GM12878 (cell line): ENCODE measurements at regions not wholly inside any gene's neighbourhood (a gene's known extent, or its start where the extent isn't known, plus 50 kb on each side); places are given as distances from the start of the nearest gene placed in this dataset.

Source experiments
- ATAC-seq: fragments of 200-7000 bp; cut with Tn5 transposase; 3 replicates; pipeline ENCODE4 v1.9.1; 2020; ENCODE audit warnings: mild to moderate bottlenecking, moderate library complexity
- BruUV-seq: library from RNA; stranded (reverse); fragments of 400-500 nt; replicated peaks from 2 replicates; lab custom pipeline; 2021; lab: Mats Ljungman, UMichigan
- CTCF ChIA-PET: fragments of 300-600 bp; sonication (Branson Sonifier 250); formaldehyde crosslinking; extraction: SDS; loops from one replicate; lab custom pipeline; 2021; ENCODE audit warnings: inconsistent platforms; lab: Yijun Ruan, JAX
- POLR2A ChIA-PET: fragments of 350-600 bp; formaldehyde crosslinking; extraction: SDS; loops from one replicate; lab custom pipeline; 2021; ENCODE audit warnings: inconsistent platforms; lab: Charles Lee
- RAD21 ChIA-PET: fragments of 300-600 bp; sonication (Branson Sonifier 250); formaldehyde crosslinking; loops from one replicate; lab custom pipeline; 2023; ENCODE audit warnings: antibody characterized with exemption; ENCODE audit not compliant: unreplicated experiment; lab: Charles Lee
- SMC1A ChIA-PET: fragments of 300-600 bp; sonication (Branson Sonifier 250); formaldehyde crosslinking; loops from one replicate; lab custom pipeline; 2023; ENCODE audit not compliant: unreplicated experiment, uncharacterized antibody; lab: Charles Lee
- DNase-seq: peaks from one replicate; pipeline ENCODE4 v3.0.0-alpha.2; 2011; ENCODE audit warnings: low read depth, low spot score
- FAIRE-seq: peaks from 3 replicates; lab custom pipeline; 2011; peaks lifted over from hg19 to GRCh38; lab: Jason Lieb, UNC
- H2AFZ ChIP-seq: 2 replicates; pipeline ENCODE4 v1.6.0; 2011; ENCODE audit warnings: low read depth, low read length, control low read depth; ENCODE audit not compliant: control insufficient read depth
- H3K27ac ChIP-seq: 2 replicates; pipeline ENCODE4 v1.5.1; 2011; ENCODE audit warnings: control low read depth; ENCODE audit not compliant: control insufficient read depth, insufficient read depth
- H3K27me3 ChIP-seq, 2 experiments: replicated peaks in 1 of 2; 2 replicates each; pipeline versions ENCODE4 v1.6.0 to v1.6.1; 2011; ENCODE audit warnings: low read length in 1 of 2; ENCODE audit not compliant: control insufficient read depth in 2 of 2, insufficient read depth in 2 of 2
- H3K36me3 ChIP-seq, 2 experiments: 2 replicates each; pipeline ENCODE4 v1.5.1; 2011; ENCODE audit warnings: low read length in 1 of 2; ENCODE audit not compliant: control insufficient read depth in 2 of 2, insufficient read depth in 2 of 2
- H3K4me1 ChIP-seq: 2 replicates; pipeline ENCODE4 v1.6.1; 2011; ENCODE audit warnings: mild to moderate bottlenecking, low read length, moderate library complexity, mixed read lengths; ENCODE audit not compliant: control insufficient read depth, insufficient read depth
- H3K4me2 ChIP-seq: 2 replicates; pipeline ENCODE4 v1.6.0; 2011; ENCODE audit warnings: control low read depth; ENCODE audit not compliant: control insufficient read depth, insufficient read depth
- H3K4me3 ChIP-seq: fragments of 200-600 bp; sonication (generic); 2 replicates; pipeline ENCODE4 v1.5.1; 2016
- H3K79me2 ChIP-seq: 2 replicates; pipeline ENCODE4 v1.6.0; 2011; ENCODE audit warnings: low read length; ENCODE audit not compliant: control insufficient read depth, insufficient read depth
- H3K9ac ChIP-seq: 2 replicates; pipeline ENCODE4 v1.8.0; 2011; ENCODE audit warnings: low read length, control low read depth, mixed read lengths; ENCODE audit not compliant: control insufficient read depth, insufficient read depth
- H3K9me3 ChIP-seq: replicated peaks from 3 replicates; pipeline ENCODE4 v1.5.1; 2011; ENCODE audit warnings: mild to moderate bottlenecking, low read length; ENCODE audit not compliant: control insufficient read depth, insufficient read depth
- H4K20me1 ChIP-seq: 2 replicates; pipeline ENCODE4 v1.6.0; 2011; ENCODE audit not compliant: control insufficient read depth, insufficient read depth
- MEF2A ChIP-seq: IDR thresholded peaks from 2 replicates; pipeline ENCODE4 v1.6.1; 2011; ENCODE audit warnings: low read depth, mild to moderate bottlenecking, low read length, moderate library complexity; ENCODE audit not compliant: insufficient read depth
- SPI1 ChIP-seq: IDR thresholded peaks from 2 replicates; pipeline ENCODE4 v1.6.1; 2011; ENCODE audit warnings: low read depth, mild to moderate bottlenecking, low read length, moderate library complexity, borderline replicate concordance; ENCODE audit not compliant: insufficient read depth
- ZBTB33 ChIP-seq: fragments of 450-650 bp; IDR thresholded peaks from 2 replicates; pipeline ENCODE4 v1.6.1; 2017; ENCODE audit warnings: mild to moderate bottlenecking
- WGBS: methylation state at CpG from one replicate; pipeline ENCODE4 v1.1.6; 2016; ENCODE audit warnings: low lambda C conversion rate; ENCODE audit not compliant: insufficient replicate concordance, insufficient coverage; ENCODE audit errors: missing lambda C conversion rate; 5-methylcytosine and 5-hydroxymethylcytosine counted together
- in situ Hi-C: fragments of 300-500 bp; cut with MboI; formaldehyde crosslinking; loops from 9 replicates; pipeline ENCODE4 v1.14.3; 2018; ENCODE audit warnings: mixed read lengths
- intact Hi-C: fragments of 100-400 bp; cut with micrococcal nuclease; formaldehyde crosslinking; loops from one replicate; pipeline ENCODE4 v1.14.2; 2022; ENCODE audit not compliant: unreplicated experiment

GRCh38 chr3:151985787-151986430 is 112.5 kb downstream of the SUCNR1 start:
- Histone ChIP-seq H3K4me1 (peaks cover 3% of the 10 kb centered on the region; the same call in 1 of the 2 replicates), H3K79me2 (no peaks in the 10 kb centered on the region), H3K27ac (no peak overlapping the region), H4K20me1 (no peaks in the 10 kb centered on the region), H2AFZ (no peak overlapping the region), H3K4me2 (no peak overlapping the region), H3K9ac (no peak overlapping the region)
- no peak for FAIRE-seq
- BruUV-seq, result no TSS peak
- 20% methylated on average over 2 of the region's 2 CpGs for WGBS
- intact Hi-C loops, result no loop called here
- in situ Hi-C loops, result no loop called here
- no peak for TF ChIP-seq MEF2A
- TF ChIP-seq SPI1, result peak; percentile 35; the same call in 1 of the 2 replicates
- TF ChIP-seq, all 136 proteins: peak for 1
- Histone ChIP-seq H3K36me3 (no peaks in the 10 kb centered on the region), H3K9me3 (no peaks in the 10 kb centered on the region), H3K27me3 (no peaks in the 10 kb centered on the region), H3K4me3 (no peak overlapping the region)
- SMC1A ChIA-PET, result interaction anchor here (1.0 kb wide), 1 partner anchor 15 kb away, joined by 4 read pairs; no protein-coding TSS in a partner anchor
- CTCF ChIA-PET, result no interaction called here
- POLR2A ChIA-PET, result no interaction called here
- no peak for DNase-seq
- peak; percentile 39; the same call in 2 of the 3 replicates for ATAC-seq
- RAD21 ChIA-PET, result no interaction called here

GRCh38 chr3:151987893-151988292 is 114.5 kb downstream of the SUCNR1 start:
- ATAC-seq, result peak; percentile 70
- POLR2A ChIA-PET, result no interaction called here
- no TSS peak for BruUV-seq
- Histone ChIP-seq H3K27me3 (no peaks in the 10 kb centered on the region), H3K79me2 (no peaks in the 10 kb centered on the region), H3K9ac (no peak overlapping the region), H3K4me2 (no peak overlapping the region; the same call in 1 of the 2 replicates), H4K20me1 (no peaks in the 10 kb centered on the region), H3K27ac (no peak overlapping the region), H3K36me3 (no peaks in the 10 kb centered on the region), H3K4me3 (no peak overlapping the region), H3K9me3 (no peaks in the 10 kb centered on the region), H2AFZ (no peak overlapping the region), H3K4me1 (peaks cover 3% of the 10 kb centered on the region; the same call in 1 of the 2 replicates)
- no peak for DNase-seq
- intact Hi-C loops, result no loop called here
- CTCF ChIA-PET, result no interaction called here
- 4% methylated on average over 1 of the region's 1 CpG for WGBS
- SMC1A ChIA-PET, result interaction anchor here (1.0 kb wide), 1 partner anchor 10 kb away, joined by 3 read pairs; no protein-coding TSS in a partner anchor
- RAD21 ChIA-PET, result no interaction called here
- no peak for FAIRE-seq
- in situ Hi-C loops, result no loop called here
- TF ChIP-seq SPI1 (peak; percentile 56), ZBTB33 (no peak)
